K562 (cell line): ENCODE measurements at regions not wholly inside any gene's neighbourhood (a gene's known extent, or its start where the extent isn't known, plus 50 kb on each side); places are given as distances from the start of the nearest gene placed in this dataset.

Source experiments
- ATAC-seq: fragments of 200-7000 bp; cut with Tn5 transposase; 3 replicates; pipeline ENCODE4 v1.9.1; 2020; ENCODE audit warnings: moderate library complexity
- BruUV-seq: library from RNA; stranded (reverse); fragments of 400-500 nt; replicated peaks from 2 replicates; lab custom pipeline; 2021; lab: Mats Ljungman, UMichigan
- CTCF ChIA-PET: fragments of 300-600 bp; formaldehyde crosslinking; extraction: SDS; loops from one replicate; lab custom pipeline; 2021; ENCODE audit warnings: low intra/inter-chr PET ratio; lab: Yijun Ruan, JAX
- POLR2A ChIA-PET: fragments of 300-600, 350-650 bp; sonication (Branson Sonifier 250); formaldehyde crosslinking; extraction: SDS; loops from one replicate; lab custom pipeline; 2021; ENCODE audit warnings: antibody characterized with exemption, inconsistent platforms; lab: Yijun Ruan, JAX
- DNase-seq, 4 experiments: peaks; one replicate each; pipeline versions ENCODE4 v3.0.0 to v3.0.0-alpha.2; 2011 to 2018; ENCODE audit warnings: low spot score in 3 of 4, mixed read lengths in 3 of 4; ENCODE audit errors: extremely low read depth in 1 of 4
- FAIRE-seq: peaks from 2 replicates; lab custom pipeline; 2011; peaks lifted over from hg19 to GRCh38; lab: Jason Lieb, UNC
- H2AFZ ChIP-seq: 2 replicates; pipeline ENCODE4 v1.6.0; 2011; ENCODE audit warnings: low read depth, low read length, control low read depth, inconsistent platforms
- H3K27ac ChIP-seq: fragments of 200-600 bp; 3 replicates; pipeline ENCODE4 v1.8.0; 2011; ENCODE audit warnings: low read depth, mild to moderate bottlenecking, control low read depth, inconsistent platforms, low read length, moderate library complexity, mixed read lengths; ENCODE audit errors: extremely low read depth
- H3K27me3 ChIP-seq, 2 experiments: fragments of 300-600 bp in 1 of 2; 2 replicates in 1 of 2; 3 replicates in 1 of 2; pipeline versions ENCODE4 v1.6.0 to v1.8.0; 2011; ENCODE audit warnings: inconsistent platforms in 2 of 2, low read length in 2 of 2, mild to moderate bottlenecking in 1 of 2, mixed read lengths in 1 of 2, moderate library complexity in 1 of 2; ENCODE audit not compliant: control insufficient read depth in 2 of 2, insufficient read depth in 2 of 2
- H3K36me3 ChIP-seq: fragments of 300-600 bp; 3 replicates; pipeline ENCODE4 v1.8.0; 2011; ENCODE audit warnings: mild to moderate bottlenecking, low read length, inconsistent platforms; ENCODE audit not compliant: control insufficient read depth, insufficient read depth
- H3K4me1 ChIP-seq, 2 experiments: fragments of 200-600 bp in 1 of 2; replicated peaks in 1 of 2; 2 replicates in 1 of 2; 3 replicates in 1 of 2; pipeline versions ENCODE4 v1.5.1 to v1.8.0; 2011; ENCODE audit warnings: inconsistent platforms in 2 of 2, low read length in 2 of 2, mild to moderate bottlenecking in 1 of 2, mixed read lengths in 1 of 2, moderate library complexity in 1 of 2; ENCODE audit not compliant: control insufficient read depth in 2 of 2, insufficient read depth in 2 of 2
- H3K4me2 ChIP-seq: 2 replicates; pipeline ENCODE4 v1.6.1; 2011; ENCODE audit warnings: low read length, control low read depth, inconsistent platforms, mixed read lengths; ENCODE audit not compliant: insufficient read depth
- H3K4me3 ChIP-seq: fragments of 200-600 bp; sonication (generic), shearing (Covaris generic); 2 replicates; pipeline ENCODE4 v1.5.1; 2016; ENCODE audit warnings: control low read depth, inconsistent platforms
- H3K79me2 ChIP-seq: fragments of 200-600 bp; 3 replicates; pipeline ENCODE4 v1.8.0; 2011; ENCODE audit warnings: low read length, inconsistent platforms; ENCODE audit not compliant: control insufficient read depth, insufficient read depth
- H3K9ac ChIP-seq, 2 experiments: 2 replicates each; pipeline versions ENCODE4 v1.6.0 to v1.6.1; 2011; ENCODE audit warnings: low read depth in 2 of 2, low read length in 2 of 2, control low read depth in 1 of 2, inconsistent platforms in 1 of 2, mild to moderate bottlenecking in 1 of 2, mixed read lengths in 1 of 2; ENCODE audit not compliant: insufficient read depth in 1 of 2
- H3K9me1 ChIP-seq: one replicate; pipeline ENCODE4 v1.6.0; 2011; ENCODE audit warnings: inconsistent platforms, mild to moderate bottlenecking, low read length, moderate library complexity; ENCODE audit not compliant: control insufficient read depth, insufficient read depth
- H3K9me3 ChIP-seq: replicated peaks from 2 replicates; pipeline ENCODE4 v1.5.1; 2011; ENCODE audit warnings: low read depth, low read length, inconsistent platforms; ENCODE audit not compliant: control insufficient read depth, insufficient read depth
- H4K20me1 ChIP-seq: replicated peaks from 2 replicates; pipeline ENCODE4 v1.6.1; 2011; ENCODE audit warnings: low read length, inconsistent platforms, mixed read lengths; ENCODE audit not compliant: control insufficient read depth, insufficient read depth
- BDP1 ChIP-seq: IDR thresholded peaks from 3 replicates; pipeline ENCODE4 v1.6.1; 2011; ENCODE audit not compliant: insufficient read length, insufficient read depth
- ELF2 ChIP-seq: fragments of 250-450 bp; sonication (Bioruptor Pico); IDR thresholded peaks from 2 replicates; pipeline ENCODE4 v1.5.0; 2021; ENCODE audit warnings: mild to moderate bottlenecking
- ETS2 ChIP-seq: IDR thresholded peaks from 2 replicates; pipeline ENCODE4 v1.6.1; 2016; ENCODE audit warnings: borderline replicate concordance, missing genetic modification characterization, mild to moderate bottlenecking, moderate library complexity, missing compliant biosample characterization; ENCODE audit not compliant: poor library complexity, severe bottlenecking
- GABPB2 ChIP-seq: fragments of 250-450 bp; sonication (Bioruptor Pico); conservative IDR thresholded peaks from 2 replicates; pipeline ENCODE4 v1.5.1; 2021; ENCODE audit warnings: mild to moderate bottlenecking
- HIVEP1 ChIP-seq: fragments of 250-450 bp; sonication (Bioruptor Pico); IDR thresholded peaks from 2 replicates; pipeline ENCODE4 v1.4.0; 2020; ENCODE audit warnings: mild to moderate bottlenecking
- KDM4B ChIP-seq, 2 experiments: fragments of 450-650 bp in 1 of 2; sonication (generic) in 1 of 2; IDR thresholded peaks; 2 replicates each; pipeline ENCODE4 v1.6.1; 2016 to 2017; ENCODE audit warnings: borderline replicate concordance in 2 of 2, antibody characterized with exemption in 1 of 2, low read depth in 1 of 2, mild to moderate bottlenecking in 1 of 2
- NR3C1 ChIP-seq: sonication (generic); formaldehyde crosslinking; IDR thresholded peaks from 2 replicates; pipeline ENCODE4 v1.8.1; 2022; ENCODE audit warnings: missing genetic modification reagents
- NRF1 ChIP-seq, 2 experiments: fragments of 450-650 bp; IDR thresholded peaks in 1 of 2; conservative IDR thresholded peaks in 1 of 2; 2 replicates each; pipeline ENCODE4 v1.6.1; 2014; ENCODE audit warnings: mild to moderate bottlenecking in 2 of 2
- POLR2A ChIP-seq: fragments of 450-650 bp; conservative IDR thresholded peaks from 2 replicates; pipeline ENCODE4 v1.6.1; 2016
- RHOXF2B ChIP-seq: fragments of 250-450 bp; sonication (Bioruptor Pico); conservative IDR thresholded peaks from 2 replicates; pipeline ENCODE4 v1.5.1; 2021
- SP1 ChIP-seq: sonication (generic); formaldehyde crosslinking; IDR thresholded peaks from 2 replicates; pipeline ENCODE4 v1.8.1; 2022; ENCODE audit warnings: mild to moderate bottlenecking, missing genetic modification reagents
- TBP ChIP-seq: optimal IDR thresholded peaks from 2 replicates; pipeline ENCODE3; 2011; ENCODE audit warnings: low read depth, low read length, improper control_type of control experiment
- TRIM28 ChIP-seq: fragments of 450-650 bp; IDR thresholded peaks from 2 replicates; pipeline ENCODE4 v1.6.1; 2017
- ZNF551 ChIP-seq: fragments of 250-450 bp; sonication (Bioruptor Pico); IDR thresholded peaks from 2 replicates; pipeline ENCODE4 v1.5.0; 2021; ENCODE audit warnings: mild to moderate bottlenecking, moderate library complexity
- ZNF766 ChIP-seq: fragments of 200-800 bp; sonication (Bioruptor generic); conservative IDR thresholded peaks from 2 replicates; pipeline ENCODE4 v1.6.1; 2016; ENCODE audit warnings: missing genetic modification characterization, missing compliant biosample characterization
- ZNF778 ChIP-seq: fragments of 450-650 bp; formaldehyde crosslinking; IDR thresholded peaks from 2 replicates; pipeline ENCODE4 v1.4.0; 2020; ENCODE audit warnings: mild to moderate bottlenecking, moderate library complexity
- WGBS: fragments of 100-300 bp; shearing (Covaris generic); methylation state at CpG from one replicate; pipeline ENCODE4 v1.1.6; 2016; ENCODE audit warnings: low coverage, mixed read lengths; ENCODE audit not compliant: insufficient coverage; ENCODE audit errors: missing lambda C conversion rate; 5-methylcytosine and 5-hydroxymethylcytosine counted together
- in situ Hi-C: fragments of 300-500 bp; cut with MboI; formaldehyde crosslinking; loops from 4 replicates; pipeline ENCODE4 v1.15.0; 2018; ENCODE audit warnings: inconsistent platforms, mixed read lengths
- intact Hi-C: fragments of 100-400 bp; cut with micrococcal nuclease; formaldehyde crosslinking; loops from 2 replicates; pipeline ENCODE4 v1.14.2; 2022
- TF ChIP-seq, protein P1 (sequence below): sonication (generic); formaldehyde crosslinking; IDR thresholded peaks from 2 replicates; pipeline ENCODE4 v1.8.0; 2022; ENCODE audit warnings: mild to moderate bottlenecking, missing genetic modification reagents
- TF ChIP-seq, protein P2 (sequence below): fragments of 450-650 bp; IDR thresholded peaks from 2 replicates; pipeline ENCODE4 v1.7.0; 2016; ENCODE audit warnings: borderline replicate concordance
- TF ChIP-seq, protein P3 (sequence below): fragments of 450-650 bp; formaldehyde crosslinking; IDR thresholded peaks from 2 replicates; pipeline ENCODE4 v1.4.0; 2020; ENCODE audit warnings: mild to moderate bottlenecking, moderate library complexity

DNA sequence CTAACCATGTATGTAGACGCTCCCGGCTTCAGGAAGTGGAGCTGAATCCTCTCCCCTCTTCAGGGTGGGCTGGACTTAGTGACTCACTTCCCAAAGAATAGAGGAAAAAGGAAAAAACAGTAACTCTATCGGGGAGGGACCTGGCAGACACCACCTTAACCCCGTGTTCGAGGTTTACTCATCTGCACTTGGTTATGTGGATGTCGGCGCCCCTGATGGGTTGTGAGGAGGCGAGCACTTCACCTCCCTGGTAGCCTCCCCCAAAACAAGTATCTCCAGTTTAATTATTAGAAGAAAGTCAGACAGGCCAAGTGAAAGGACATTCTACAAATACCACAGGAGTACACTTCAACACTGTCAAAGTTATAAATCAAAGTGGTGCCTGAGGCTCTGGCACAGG, 559.7 kb downstream of the TCERG1L start:
- DNase-seq, result no peak
- no peak for FAIRE-seq
- ChIA-PET POLR2A (no interaction called here), CTCF (no interaction called here)
- ATAC-seq, result no peak
- no peaks in the 10 kb centered on the region for H3K79me2 ChIP-seq
- WGBS, result 0% methylated on average over 5 of the region's 8 CpGs
- no peaks in the 10 kb centered on the region for H3K9me3 ChIP-seq
- in situ Hi-C loops (no loop called here), intact Hi-C loops (no loop called here)
- H3K4me1 ChIP-seq, result no peaks in the 10 kb centered on the region
- H3K4me2 ChIP-seq, result no peak overlapping the region
- no peak overlapping the region for H2AFZ ChIP-seq
- no peak overlapping the region for H3K27ac ChIP-seq
- H3K9me1 ChIP-seq, result no peaks in the 10 kb centered on the region
- no peaks in the 10 kb centered on the region for H4K20me1 ChIP-seq
- H3K36me3 ChIP-seq, result no peaks in the 10 kb centered on the region
- H3K9ac ChIP-seq, result no peak overlapping the region
- no TSS peak for BruUV-seq
- H3K27me3 ChIP-seq, result no peaks in the 10 kb centered on the region; a peak in 1 of 5 replicates
- no peak overlapping the region for H3K4me3 ChIP-seq
- TF ChIP-seq KDM4B (IDR thresholded peaks at IDR 0.05; ENCODE audit: borderline replicate concordance in 2 of 2, low read depth in 1 of 2), result no peak
- no peak for TF ChIP-seq GABPB2 (CRISPR knock-in tag)
- TF ChIP-seq SP1 (CRISPR knock-in tag), result no peak
- TF ChIP-seq ZNF766, result no peak
- TF ChIP-seq NRF1 (conservative IDR thresholded peaks at IDR 0.05 in 1 of 2, IDR thresholded peaks at IDR 0.05 in 1 of 2), result no peak
- TF ChIP-seq, protein P1, sequence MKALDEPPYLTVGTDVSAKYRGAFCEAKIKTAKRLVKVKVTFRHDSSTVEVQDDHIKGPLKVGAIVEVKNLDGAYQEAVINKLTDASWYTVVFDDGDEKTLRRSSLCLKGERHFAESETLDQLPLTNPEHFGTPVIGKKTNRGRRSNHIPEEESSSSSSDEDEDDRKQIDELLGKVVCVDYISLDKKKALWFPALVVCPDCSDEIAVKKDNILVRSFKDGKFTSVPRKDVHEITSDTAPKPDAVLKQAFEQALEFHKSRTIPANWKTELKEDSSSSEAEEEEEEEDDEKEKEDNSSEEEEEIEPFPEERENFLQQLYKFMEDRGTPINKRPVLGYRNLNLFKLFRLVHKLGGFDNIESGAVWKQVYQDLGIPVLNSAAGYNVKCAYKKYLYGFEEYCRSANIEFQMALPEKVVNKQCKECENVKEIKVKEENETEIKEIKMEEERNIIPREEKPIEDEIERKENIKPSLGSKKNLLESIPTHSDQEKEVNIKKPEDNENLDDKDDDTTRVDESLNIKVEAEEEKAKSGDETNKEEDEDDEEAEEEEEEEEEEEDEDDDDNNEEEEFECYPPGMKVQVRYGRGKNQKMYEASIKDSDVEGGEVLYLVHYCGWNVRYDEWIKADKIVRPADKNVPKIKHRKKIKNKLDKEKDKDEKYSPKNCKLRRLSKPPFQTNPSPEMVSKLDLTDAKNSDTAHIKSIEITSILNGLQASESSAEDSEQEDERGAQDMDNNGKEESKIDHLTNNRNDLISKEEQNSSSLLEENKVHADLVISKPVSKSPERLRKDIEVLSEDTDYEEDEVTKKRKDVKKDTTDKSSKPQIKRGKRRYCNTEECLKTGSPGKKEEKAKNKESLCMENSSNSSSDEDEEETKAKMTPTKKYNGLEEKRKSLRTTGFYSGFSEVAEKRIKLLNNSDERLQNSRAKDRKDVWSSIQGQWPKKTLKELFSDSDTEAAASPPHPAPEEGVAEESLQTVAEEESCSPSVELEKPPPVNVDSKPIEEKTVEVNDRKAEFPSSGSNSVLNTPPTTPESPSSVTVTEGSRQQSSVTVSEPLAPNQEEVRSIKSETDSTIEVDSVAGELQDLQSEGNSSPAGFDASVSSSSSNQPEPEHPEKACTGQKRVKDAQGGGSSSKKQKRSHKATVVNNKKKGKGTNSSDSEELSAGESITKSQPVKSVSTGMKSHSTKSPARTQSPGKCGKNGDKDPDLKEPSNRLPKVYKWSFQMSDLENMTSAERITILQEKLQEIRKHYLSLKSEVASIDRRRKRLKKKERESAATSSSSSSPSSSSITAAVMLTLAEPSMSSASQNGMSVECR (CRISPR knock-in tag), result no peak
- TF ChIP-seq ZNF551 (CRISPR knock-in tag), result no peak
- TF ChIP-seq POLR2A, result no peak
- no peak for TF ChIP-seq ZNF778 (CRISPR knock-in tag)
- TF ChIP-seq, protein P2, sequence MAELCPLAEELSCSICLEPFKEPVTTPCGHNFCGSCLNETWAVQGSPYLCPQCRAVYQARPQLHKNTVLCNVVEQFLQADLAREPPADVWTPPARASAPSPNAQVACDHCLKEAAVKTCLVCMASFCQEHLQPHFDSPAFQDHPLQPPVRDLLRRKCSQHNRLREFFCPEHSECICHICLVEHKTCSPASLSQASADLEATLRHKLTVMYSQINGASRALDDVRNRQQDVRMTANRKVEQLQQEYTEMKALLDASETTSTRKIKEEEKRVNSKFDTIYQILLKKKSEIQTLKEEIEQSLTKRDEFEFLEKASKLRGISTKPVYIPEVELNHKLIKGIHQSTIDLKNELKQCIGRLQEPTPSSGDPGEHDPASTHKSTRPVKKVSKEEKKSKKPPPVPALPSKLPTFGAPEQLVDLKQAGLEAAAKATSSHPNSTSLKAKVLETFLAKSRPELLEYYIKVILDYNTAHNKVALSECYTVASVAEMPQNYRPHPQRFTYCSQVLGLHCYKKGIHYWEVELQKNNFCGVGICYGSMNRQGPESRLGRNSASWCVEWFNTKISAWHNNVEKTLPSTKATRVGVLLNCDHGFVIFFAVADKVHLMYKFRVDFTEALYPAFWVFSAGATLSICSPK, result no peak
- TF ChIP-seq TRIM28, result no peak
- TF ChIP-seq ETS2 (tag), result no peak
- no peak for TF ChIP-seq TBP
- TF ChIP-seq RHOXF2B (CRISPR knock-in tag), result no peak
- no peak for TF ChIP-seq BDP1
- TF ChIP-seq NR3C1 (CRISPR knock-in tag), result no peak
- TF ChIP-seq, protein P3, sequence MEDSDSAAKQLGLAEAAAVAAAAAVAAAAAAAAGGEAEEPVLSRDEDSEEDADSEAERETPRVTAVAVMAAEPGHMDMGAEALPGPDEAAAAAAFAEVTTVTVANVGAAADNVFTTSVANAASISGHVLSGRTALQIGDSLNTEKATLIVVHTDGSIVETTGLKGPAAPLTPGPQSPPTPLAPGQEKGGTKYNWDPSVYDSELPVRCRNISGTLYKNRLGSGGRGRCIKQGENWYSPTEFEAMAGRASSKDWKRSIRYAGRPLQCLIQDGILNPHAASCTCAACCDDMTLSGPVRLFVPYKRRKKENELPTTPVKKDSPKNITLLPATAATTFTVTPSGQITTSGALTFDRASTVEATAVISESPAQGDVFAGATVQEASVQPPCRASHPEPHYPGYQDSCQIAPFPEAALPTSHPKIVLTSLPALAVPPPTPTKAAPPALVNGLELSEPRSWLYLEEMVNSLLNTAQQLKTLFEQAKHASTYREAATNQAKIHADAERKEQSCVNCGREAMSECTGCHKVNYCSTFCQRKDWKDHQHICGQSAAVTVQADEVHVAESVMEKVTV (CRISPR knock-in tag), result no peak
- TF ChIP-seq ELF2 (CRISPR knock-in tag), result no peak
- no peak for TF ChIP-seq HIVEP1
